Mesenchymal stem cell (in vitro differentiated cells and primary cell): ENCODE measurements at regions not wholly inside any gene's neighbourhood (a gene's known extent, or its start where the extent isn't known, plus 50 kb on each side); places are given as distances from the start of the nearest gene placed in this dataset.

Source experiments
- DNase-seq: peaks from one replicate; pipeline ENCODE4 v3.0.0-alpha.2; 2013
- H2AFZ ChIP-seq: one replicate; pipeline ENCODE4 v1.6.1; 2013; ENCODE audit warnings: low read depth, mild to moderate bottlenecking, control low read depth, inconsistent platforms, low read length, moderate library complexity
- H2AK5ac ChIP-seq: 2 replicates; pipeline ENCODE4 v1.6.1; 2013; ENCODE audit warnings: low read length, moderate library complexity, mild to moderate bottlenecking, inconsistent platforms; ENCODE audit not compliant: severe bottlenecking
- H2BK120ac ChIP-seq: one replicate; pipeline ENCODE4 v1.6.1; 2013; ENCODE audit warnings: low read depth, mild to moderate bottlenecking, inconsistent platforms, low read length, moderate library complexity
- H2BK12ac ChIP-seq, 2 experiments: one replicate each; pipeline ENCODE4 v1.6.1; 2013; ENCODE audit warnings: inconsistent platforms in 2 of 2, low read length in 2 of 2, mild to moderate bottlenecking in 2 of 2, moderate library complexity in 2 of 2, control low read depth in 1 of 2
- H2BK15ac ChIP-seq: one replicate; pipeline ENCODE4 v1.6.1; 2013; ENCODE audit warnings: mild to moderate bottlenecking, low read depth, inconsistent platforms; ENCODE audit not compliant: poor library complexity, severe bottlenecking
- H2BK5ac ChIP-seq: 2 replicates; pipeline ENCODE4 v1.6.1; 2013; ENCODE audit warnings: low read depth, mild to moderate bottlenecking, low read length, control low read depth, inconsistent platforms; ENCODE audit not compliant: poor library complexity, severe bottlenecking
- H3K14ac ChIP-seq, 2 experiments: one replicate each; pipeline ENCODE4 v1.6.1; 2013; ENCODE audit warnings: inconsistent platforms in 2 of 2, low read length in 2 of 2, control low read depth in 1 of 2, mild to moderate bottlenecking in 1 of 2, moderate library complexity in 1 of 2
- H3K18ac ChIP-seq, 2 experiments: one replicate each; pipeline ENCODE4 v1.6.1; 2013; ENCODE audit warnings: inconsistent platforms in 2 of 2, low read length in 2 of 2, control low read depth in 1 of 2, low read depth in 1 of 2, mild to moderate bottlenecking in 1 of 2
- H3K23ac ChIP-seq, 2 experiments: one replicate each; pipeline ENCODE4 v1.6.1; 2013; ENCODE audit warnings: inconsistent platforms in 2 of 2, low read length in 2 of 2, mild to moderate bottlenecking in 2 of 2, moderate library complexity in 2 of 2, control low read depth in 1 of 2
- H3K27ac ChIP-seq: 2 replicates; pipeline ENCODE4 v1.5.1; 2013; ENCODE audit warnings: mild to moderate bottlenecking, moderate library complexity, low read length, control low read depth, inconsistent platforms; ENCODE audit not compliant: poor library complexity, severe bottlenecking
- H3K27me3 ChIP-seq, 2 experiments: 2 replicates each; pipeline versions ENCODE4 v1.6.1 to v1.7.0; 2013; ENCODE audit warnings: low read length in 2 of 2, mild to moderate bottlenecking in 2 of 2, moderate library complexity in 2 of 2, control low read depth in 1 of 2, inconsistent platforms in 1 of 2; ENCODE audit not compliant: control insufficient read depth in 1 of 2, insufficient read depth in 1 of 2
- H3K36me3 ChIP-seq, 2 experiments: 2 replicates each; pipeline versions ENCODE4 v1.6.1 to v1.7.0; 2013; ENCODE audit warnings: low read length in 2 of 2, control low read depth in 1 of 2, inconsistent platforms in 1 of 2, low read depth in 1 of 2, mild to moderate bottlenecking in 1 of 2; ENCODE audit not compliant: insufficient read depth in 2 of 2, control insufficient read depth in 1 of 2
- H3K4ac ChIP-seq, 2 experiments: one replicate each; pipeline ENCODE4 v1.6.1; 2013; ENCODE audit warnings: inconsistent platforms in 2 of 2, low read length in 2 of 2, mild to moderate bottlenecking in 2 of 2, moderate library complexity in 2 of 2, control low read depth in 1 of 2, low read depth in 1 of 2
- H3K4me1 ChIP-seq: 2 replicates; pipeline ENCODE4 v1.6.1; 2013; ENCODE audit warnings: low read depth, low read length, control low read depth; ENCODE audit not compliant: control insufficient read depth, insufficient read depth
- H3K4me2 ChIP-seq: 2 replicates; pipeline ENCODE4 v1.6.1; 2013; ENCODE audit warnings: low read length, mild to moderate bottlenecking, inconsistent platforms; ENCODE audit not compliant: poor library complexity, severe bottlenecking
- H3K4me3 ChIP-seq, 2 experiments: 2 replicates each; pipeline versions ENCODE4 v1.5.1 to v1.7.0; 2013; ENCODE audit warnings: low read length in 2 of 2, mild to moderate bottlenecking in 2 of 2, control low read depth in 1 of 2, low read depth in 1 of 2; ENCODE audit not compliant: insufficient read depth in 1 of 2
- H3K79me1 ChIP-seq: replicated peaks from 2 replicates; pipeline ENCODE4 v1.6.1; 2013; ENCODE audit warnings: mild to moderate bottlenecking, control low read depth, low read length, inconsistent platforms; ENCODE audit not compliant: poor library complexity, severe bottlenecking
- H3K9ac ChIP-seq: 2 replicates; pipeline ENCODE4 v1.7.0; 2013; ENCODE audit warnings: mild to moderate bottlenecking, low read length, moderate library complexity
- H3K9me3 ChIP-seq: 2 replicates; pipeline ENCODE4 v1.7.0; 2013; ENCODE audit warnings: mild to moderate bottlenecking, low read length; ENCODE audit not compliant: control insufficient read depth
- H4K8ac ChIP-seq: one replicate; pipeline ENCODE4 v1.6.1; 2013; ENCODE audit warnings: inconsistent platforms, mild to moderate bottlenecking, low read length, moderate library complexity
- H4K91ac ChIP-seq: one replicate; pipeline ENCODE4 v1.6.1; 2013; ENCODE audit warnings: mild to moderate bottlenecking, low read length, inconsistent platforms
- WGBS: methylation state at CpG from one replicate; pipeline ENCODE4 v1.1.7; 2013; ENCODE audit warnings: mixed read lengths; 5-methylcytosine and 5-hydroxymethylcytosine counted together

GRCh38 chr11:19323502-19323901 is 82.8 kb upstream of the E2F8 start:
- Histone ChIP-seq H3K4me3 (no peak overlapping the region), H2AK5ac (no peak overlapping the region), H3K27me3 (peaks cover 11 to 34% of the 10 kb centered on the region in 2 experiments), H3K9ac (no peak overlapping the region), H2AFZ (no peak overlapping the region), H4K8ac (no peak overlapping the region), H2BK5ac (no peak overlapping the region), H3K9me3 (no peaks in the 10 kb centered on the region), H3K79me1 (no peaks in the 10 kb centered on the region), H3K4ac (no peak overlapping the region), H4K91ac (no peak overlapping the region), H2BK15ac (no peak overlapping the region), H2BK12ac (no peak overlapping the region), H3K23ac (no peak overlapping the region), H3K36me3 (no peaks in the 10 kb centered on the region), H3K18ac (no peak overlapping the region), H3K27ac (no peak overlapping the region), H2BK120ac (no peak overlapping the region), H3K14ac (no peak overlapping the region), H3K4me2 (no peak overlapping the region), H3K4me1 (no peaks in the 10 kb centered on the region)
- no peak for DNase-seq

- H4K8ac ChIP-seq = no peak overlapping the region
- H3K9me3 ChIP-seq = no peaks in the 10 kb centered on the region
- H4K91ac ChIP-seq = no peak overlapping the region
- no peak overlapping the region for H2BK12ac ChIP-seq
- no peak overlapping the region for H3K18ac ChIP-seq
- H2AK5ac ChIP-seq = no peak overlapping the region
- H3K27ac ChIP-seq = no peak overlapping the region
- H3K23ac ChIP-seq = no peak overlapping the region
- H3K9ac ChIP-seq = no peak overlapping the region
- WGBS = 100% methylated on average over 1 of the region's 2 CpGs
- no peak overlapping the region for H3K4ac ChIP-seq
- H3K27me3 ChIP-seq = peaks cover 23 to 24% of the 10 kb centered on the region in 2 experiments
- H3K14ac ChIP-seq = no peak overlapping the region
- H2AFZ ChIP-seq = no peak overlapping the region
- no peak overlapping the region for H2BK15ac ChIP-seq
- H2BK5ac ChIP-seq = no peak overlapping the region
- DNase-seq = no peak
- H3K4me1 ChIP-seq = no peaks in the 10 kb centered on the region
- no peak overlapping the region for H3K4me2 ChIP-seq
- no peak overlapping the region for H3K4me3 ChIP-seq
- H2BK120ac ChIP-seq = no peak overlapping the region
- no peaks in the 10 kb centered on the region for H3K36me3 ChIP-seq
- no peaks in the 10 kb centered on the region for H3K79me1 ChIP-seq
Observed at GRCh38 chr11:19321351-19321750, 80.6 kb upstream of the E2F8 start.

- DNase-seq = no peak
- no peak overlapping the region for H2AK5ac ChIP-seq
- peaks cover 23 to 24% of the 10 kb centered on the region in 2 experiments for H3K27me3 ChIP-seq
- 100% methylated on average over 1 of the region's 1 CpG for WGBS
- H4K8ac ChIP-seq = no peak overlapping the region
- no peak overlapping the region for H3K4ac ChIP-seq
- no peak overlapping the region for H3K14ac ChIP-seq
- H2BK12ac ChIP-seq = no peak overlapping the region
- H3K4me2 ChIP-seq = no peak overlapping the region
- no peaks in the 10 kb centered on the region for H3K36me3 ChIP-seq
- no peaks in the 10 kb centered on the region for H3K79me1 ChIP-seq
- no peak overlapping the region for H3K18ac ChIP-seq
- no peak overlapping the region for H4K91ac ChIP-seq
- no peaks in the 10 kb centered on the region for H3K4me1 ChIP-seq
- H2BK5ac ChIP-seq = no peak overlapping the region
- H3K4me3 ChIP-seq = no peak overlapping the region
- no peaks in the 10 kb centered on the region for H3K9me3 ChIP-seq
- no peak overlapping the region for H3K27ac ChIP-seq
- H3K9ac ChIP-seq = no peak overlapping the region
- no peak overlapping the region for H2AFZ ChIP-seq
- no peak overlapping the region for H3K23ac ChIP-seq
- no peak overlapping the region for H2BK15ac ChIP-seq
- no peak overlapping the region for H2BK120ac ChIP-seq
Observed at GRCh38 chr11:19320827-19321226, 80.1 kb upstream of the E2F8 start.

DNA sequence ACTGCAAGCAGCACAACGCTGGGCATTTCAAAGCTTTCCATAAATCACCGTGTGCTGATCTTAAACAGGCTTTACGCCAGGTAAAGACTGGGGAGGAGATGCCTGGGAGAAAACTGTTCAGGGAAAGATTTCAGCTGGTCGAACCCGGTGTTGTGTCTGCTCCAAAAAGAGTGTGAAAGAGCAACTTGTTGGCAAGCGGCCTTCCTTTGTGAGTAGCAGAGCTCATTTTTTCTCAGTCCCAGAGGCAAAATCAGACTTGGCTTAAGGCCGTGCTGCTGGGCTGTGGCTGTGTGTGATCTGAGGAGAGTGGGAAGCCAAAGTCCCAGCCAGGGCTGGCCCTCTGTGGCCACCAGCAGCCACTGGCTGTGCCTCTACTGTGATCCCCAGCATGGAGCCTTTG is 75.7 kb upstream of the E2F8 start:
- Histone ChIP-seq H3K27ac (no peak overlapping the region), H2AK5ac (no peak overlapping the region), H3K23ac (no peak overlapping the region), H3K4me1 (no peaks in the 10 kb centered on the region), H3K27me3 (peaks cover 23 to 40% of the 10 kb centered on the region in 2 experiments), H3K18ac (no peak overlapping the region), H3K9me3 (no peaks in the 10 kb centered on the region), H3K4me3 (no peak overlapping the region), H2BK120ac (no peak overlapping the region), H2BK15ac (no peak overlapping the region), H2AFZ (no peak overlapping the region), H3K4ac (no peak overlapping the region), H3K14ac (no peak overlapping the region), H2BK12ac (no peak overlapping the region), H2BK5ac (no peak overlapping the region), H3K36me3 (no peaks in the 10 kb centered on the region), H4K8ac (no peak overlapping the region), H4K91ac (no peak overlapping the region), H3K79me1 (no peaks in the 10 kb centered on the region), H3K9ac (no peak overlapping the region), H3K4me2 (no peak overlapping the region)
- 76% methylated on average over 7 of the region's 7 CpGs for WGBS
- no peak for DNase-seq
